ENCODE measurements at regions not wholly inside any gene's neighbourhood (a gene's known extent, or its start where the extent isn't known, plus 50 kb on each side); places are given as distances from the start of the nearest gene placed in this dataset.

DNA sequence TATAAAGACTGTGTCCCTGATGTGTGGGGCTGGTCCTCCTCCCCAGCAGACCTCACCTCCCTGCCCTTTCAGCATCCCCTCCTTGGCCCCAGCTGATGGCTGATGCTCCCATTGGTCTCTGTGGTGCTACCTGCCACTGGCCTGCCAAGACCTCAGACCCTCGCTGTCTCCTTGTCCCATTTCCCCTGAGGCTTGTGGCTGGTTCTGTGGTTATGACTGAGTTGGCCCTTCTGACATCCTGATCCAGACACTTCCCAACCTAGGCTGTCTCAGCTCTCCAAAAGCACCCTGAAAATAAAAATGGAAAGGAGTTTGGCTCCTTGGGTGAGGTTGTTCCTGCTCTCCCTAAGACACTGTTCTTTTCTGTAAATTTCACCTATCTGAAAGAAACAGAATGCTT, 214.2 kb downstream of the RPS24 start:
- Histone ChIP-seq H3K27ac (ENCODE audit: low read depth, low read length) (no peak overlapping the region), H3K36me3 (ENCODE audit: control insufficient read depth, insufficient read depth, low read length) (no peaks in the 10 kb centered on the region), H3K27me3 (ENCODE audit: control insufficient read depth, insufficient read depth, low read length) (no peaks in the 10 kb centered on the region), H3K9ac (ENCODE audit: low read depth, low read length) (no peak overlapping the region), H3K4me3 (ENCODE audit: low read depth, low read length) (no peak overlapping the region), H3K4me1 (ENCODE audit: control insufficient read depth, insufficient read depth, low read length) (no peaks in the 10 kb centered on the region), H3K9me3 (ENCODE audit: control insufficient read depth, insufficient read depth, low read length) (peaks cover 3% of the 10 kb centered on the region; the same call in 1 of the 2 replicates)

DNA sequence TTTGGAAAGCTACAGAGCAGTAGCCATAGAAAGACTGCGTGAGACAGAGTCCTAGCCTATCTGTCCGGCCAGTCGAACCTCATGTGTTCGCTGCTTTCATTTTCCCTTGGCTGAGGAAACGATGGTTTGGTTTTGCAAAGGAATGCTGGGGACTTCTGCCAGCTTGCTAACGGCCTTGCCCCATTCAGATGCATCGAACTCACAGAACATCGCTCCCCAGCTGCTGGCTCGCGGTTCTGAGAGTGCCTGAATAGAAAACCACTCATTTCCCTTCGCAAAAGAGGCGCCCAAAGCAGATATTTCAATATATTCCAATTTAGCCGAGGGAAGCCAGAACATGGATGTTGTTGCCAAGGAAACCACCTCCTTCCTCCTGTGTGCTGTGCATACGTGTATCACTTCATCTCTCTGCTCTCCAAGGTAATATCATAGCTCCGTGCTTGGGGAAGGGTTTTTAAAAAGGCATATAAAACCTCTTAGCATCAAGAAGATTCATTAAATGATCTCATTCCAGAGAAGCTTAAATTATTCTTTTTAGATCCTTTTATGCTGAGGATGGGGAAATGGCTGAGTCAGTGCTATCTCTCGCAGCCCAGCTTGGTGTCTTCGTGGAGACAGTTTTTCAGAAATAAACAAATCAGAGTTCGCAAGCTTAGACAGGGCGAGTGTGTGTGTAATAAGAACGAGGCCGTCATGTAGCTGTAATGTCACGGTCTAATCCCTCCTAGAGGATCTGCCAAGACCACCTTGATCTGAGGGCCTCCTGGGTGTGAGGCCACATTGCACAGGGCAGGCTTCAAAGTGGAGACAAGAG, 215.2 kb downstream of the RPS24 start:
- no peaks in the 10 kb centered on the region for H3K36me3 ChIP-seq (ENCODE audit: control insufficient read depth, insufficient read depth, low read length)
- no peak overlapping the region for H3K9ac ChIP-seq (ENCODE audit: low read depth, low read length)
- H3K4me1 ChIP-seq (ENCODE audit: control insufficient read depth, insufficient read depth, low read length): no peaks in the 10 kb centered on the region
- H3K4me3 ChIP-seq (ENCODE audit: low read depth, low read length): no peak overlapping the region
- H3K27ac ChIP-seq (ENCODE audit: low read depth, low read length): no peak overlapping the region
- H3K27me3 ChIP-seq (ENCODE audit: control insufficient read depth, insufficient read depth, low read length): no peaks in the 10 kb centered on the region
- no peaks in the 10 kb centered on the region for H3K9me3 ChIP-seq (ENCODE audit: control insufficient read depth, insufficient read depth, low read length)

DNA sequence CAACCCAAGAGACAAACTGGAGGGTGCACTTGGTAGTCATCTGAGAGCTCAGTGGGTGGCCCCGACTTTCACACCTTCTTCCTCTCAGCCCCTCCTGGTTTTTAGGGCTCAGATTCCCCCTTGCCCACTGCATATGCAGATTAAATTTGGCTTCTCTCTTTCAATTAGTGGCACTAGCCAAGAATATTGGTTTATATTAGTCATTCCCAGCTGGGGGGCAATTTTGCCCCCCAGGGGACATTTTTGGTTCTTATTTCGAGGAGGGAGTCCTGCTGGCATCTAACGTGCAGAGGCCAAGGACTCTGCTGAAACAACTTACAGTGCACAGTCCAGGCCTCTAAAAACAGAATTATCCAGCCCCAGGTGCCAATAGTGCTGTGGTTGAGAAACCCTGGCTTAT, 216.0 kb downstream of the RPS24 start:
- Histone ChIP-seq H3K4me3 (ENCODE audit: low read depth, low read length) (no peak overlapping the region), H3K9ac (ENCODE audit: low read depth, low read length) (no peak overlapping the region), H3K36me3 (ENCODE audit: control insufficient read depth, insufficient read depth, low read length) (no peaks in the 10 kb centered on the region), H3K27me3 (ENCODE audit: control insufficient read depth, insufficient read depth, low read length) (no peaks in the 10 kb centered on the region), H3K27ac (ENCODE audit: low read depth, low read length) (no peak overlapping the region), H3K4me1 (ENCODE audit: control insufficient read depth, insufficient read depth, low read length) (no peaks in the 10 kb centered on the region), H3K9me3 (ENCODE audit: control insufficient read depth, insufficient read depth, low read length) (no peaks in the 10 kb centered on the region)

DNA sequence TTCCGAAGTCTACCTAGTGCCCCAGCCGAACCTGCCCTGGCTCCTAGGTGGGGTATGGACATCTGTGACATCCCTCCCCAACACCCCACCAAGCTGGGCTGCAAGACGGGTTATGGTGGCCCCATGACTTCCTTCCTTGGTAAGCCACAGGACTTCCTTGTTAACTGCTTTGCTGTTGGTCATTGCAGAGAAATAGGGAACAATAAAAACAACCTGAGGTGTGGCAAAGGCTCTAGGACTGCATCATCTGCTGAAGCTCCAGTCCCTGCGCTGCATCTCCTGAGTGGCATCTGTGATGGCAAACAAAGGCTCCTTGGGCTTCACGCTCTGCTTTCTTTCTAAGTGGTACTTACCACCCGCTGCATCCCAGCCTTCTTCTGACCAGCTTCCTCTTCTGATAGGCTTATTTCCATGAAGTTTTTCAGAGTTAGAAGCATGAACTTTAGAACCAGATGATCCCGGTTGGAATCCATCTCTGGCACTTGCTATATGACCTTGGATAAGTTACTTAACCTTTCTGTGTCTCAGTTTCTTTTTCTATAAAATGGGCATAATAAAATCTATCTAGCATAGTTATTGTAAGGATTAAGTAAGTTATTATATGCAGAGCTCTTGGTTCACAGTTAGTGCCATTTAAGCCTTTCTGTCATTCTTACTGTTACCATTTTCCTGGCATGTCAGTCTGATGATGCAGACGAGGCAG, 216.8 kb downstream of the RPS24 start:
- Histone ChIP-seq H3K9ac (ENCODE audit: low read depth, low read length) (no peak overlapping the region), H3K36me3 (ENCODE audit: control insufficient read depth, insufficient read depth, low read length) (no peaks in the 10 kb centered on the region), H3K4me3 (ENCODE audit: low read depth, low read length) (no peak overlapping the region), H3K9me3 (ENCODE audit: control insufficient read depth, insufficient read depth, low read length) (no peaks in the 10 kb centered on the region), H3K27me3 (ENCODE audit: control insufficient read depth, insufficient read depth, low read length) (no peaks in the 10 kb centered on the region), H3K4me1 (ENCODE audit: control insufficient read depth, insufficient read depth, low read length) (no peaks in the 10 kb centered on the region), H3K27ac (ENCODE audit: low read depth, low read length) (no peak overlapping the region)

DNA sequence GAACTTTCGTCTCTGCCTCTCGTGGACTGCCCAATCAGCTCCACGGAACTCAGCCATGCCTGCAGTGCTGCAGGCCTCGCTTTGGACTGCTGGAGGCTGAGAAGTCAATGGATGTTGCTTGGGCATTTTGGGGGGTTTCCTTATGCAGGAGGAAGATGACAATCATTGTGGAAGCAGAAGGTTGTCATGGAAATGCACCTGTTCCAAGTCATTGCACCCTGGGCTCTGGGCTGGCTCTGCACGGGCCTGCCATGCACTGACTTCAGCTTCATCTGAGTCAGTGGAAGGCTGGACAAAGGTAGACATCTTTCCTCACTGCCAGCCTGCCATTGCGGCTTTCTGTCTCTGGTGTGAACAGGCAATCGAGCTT, 217.3 kb downstream of the RPS24 start:
- Histone ChIP-seq H3K27ac (ENCODE audit: low read depth, low read length) (no peak overlapping the region), H3K4me1 (ENCODE audit: control insufficient read depth, insufficient read depth, low read length) (no peaks in the 10 kb centered on the region), H3K27me3 (ENCODE audit: control insufficient read depth, insufficient read depth, low read length) (no peaks in the 10 kb centered on the region), H3K9ac (ENCODE audit: low read depth, low read length) (no peak overlapping the region), H3K9me3 (ENCODE audit: control insufficient read depth, insufficient read depth, low read length) (no peaks in the 10 kb centered on the region), H3K36me3 (ENCODE audit: control insufficient read depth, insufficient read depth, low read length) (no peaks in the 10 kb centered on the region), H3K4me3 (ENCODE audit: low read depth, low read length) (no peak overlapping the region)

DNA sequence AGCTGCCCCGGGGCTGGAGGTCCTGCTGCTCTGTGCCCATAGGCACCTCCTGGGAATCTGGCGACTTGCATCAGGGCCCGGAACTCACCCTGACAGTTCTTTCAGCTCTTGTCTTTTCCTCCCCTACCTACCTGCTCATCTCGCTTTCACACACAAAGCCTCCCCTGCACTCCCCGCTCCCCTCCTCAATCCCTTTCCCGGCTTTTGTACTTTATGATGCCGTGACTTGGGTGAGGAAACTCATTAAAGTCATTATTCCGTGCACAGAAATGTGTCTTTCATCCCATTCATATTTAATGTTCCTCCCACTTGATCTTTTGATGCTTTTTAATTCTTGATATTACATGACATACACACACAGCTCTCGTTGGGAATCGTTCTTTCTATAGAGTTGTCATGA, 218.6 kb downstream of the RPS24 start:
- Histone ChIP-seq H3K36me3 (ENCODE audit: control insufficient read depth, insufficient read depth, low read length) (no peaks in the 10 kb centered on the region), H3K9me3 (ENCODE audit: control insufficient read depth, insufficient read depth, low read length) (no peaks in the 10 kb centered on the region), H3K4me3 (ENCODE audit: low read depth, low read length) (no peak overlapping the region), H3K4me1 (ENCODE audit: control insufficient read depth, insufficient read depth, low read length) (no peaks in the 10 kb centered on the region), H3K9ac (ENCODE audit: low read depth, low read length) (no peak overlapping the region), H3K27ac (ENCODE audit: low read depth, low read length) (no peak overlapping the region), H3K27me3 (ENCODE audit: control insufficient read depth, insufficient read depth, low read length) (no peaks in the 10 kb centered on the region)

DNA sequence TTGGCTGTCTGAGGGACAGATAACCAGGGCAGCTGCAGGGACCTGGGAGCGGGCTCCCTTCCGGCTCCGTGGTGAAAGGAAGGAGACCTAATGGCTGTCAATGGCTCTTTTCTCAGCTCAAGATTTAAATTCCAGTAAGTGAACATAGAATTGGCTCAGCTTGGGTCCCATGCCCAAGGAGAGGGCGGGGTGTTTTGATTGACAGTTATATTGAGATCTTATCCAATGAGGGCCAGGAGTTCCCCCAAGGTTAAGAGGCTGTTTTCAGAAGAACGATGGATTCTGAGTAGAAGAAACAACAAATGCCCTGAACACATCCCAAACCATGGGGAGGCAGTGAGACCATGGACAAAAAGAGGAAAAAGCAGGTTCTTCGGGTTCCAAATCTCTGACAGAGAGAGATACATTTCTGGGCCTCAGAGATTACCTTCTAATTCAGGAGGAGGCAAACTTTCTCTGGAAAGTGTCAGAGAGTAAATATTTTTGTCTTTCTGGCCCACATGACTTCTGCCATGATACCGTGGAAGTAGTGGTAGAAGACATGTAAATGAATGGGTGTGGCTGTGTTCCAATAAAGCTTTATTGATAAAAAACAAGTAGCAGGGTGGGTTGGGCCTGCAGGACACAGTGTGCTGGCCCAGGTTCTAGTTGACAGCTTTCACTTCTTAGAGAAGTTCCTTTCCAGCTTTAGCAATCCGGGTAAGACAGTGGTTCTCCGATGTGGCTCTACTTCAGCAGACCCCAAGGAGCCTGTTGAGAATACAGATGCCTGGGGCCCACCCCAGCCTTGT, 219.6 kb downstream of the RPS24 start:
- Histone ChIP-seq H3K36me3 (ENCODE audit: control insufficient read depth, insufficient read depth, low read length) (no peaks in the 10 kb centered on the region), H3K9me3 (ENCODE audit: control insufficient read depth, insufficient read depth, low read length) (no peaks in the 10 kb centered on the region), H3K27me3 (ENCODE audit: control insufficient read depth, insufficient read depth, low read length) (no peaks in the 10 kb centered on the region), H3K27ac (ENCODE audit: low read depth, low read length) (no peak overlapping the region), H3K9ac (ENCODE audit: low read depth, low read length) (no peak overlapping the region), H3K4me3 (ENCODE audit: low read depth, low read length) (no peak overlapping the region), H3K4me1 (ENCODE audit: control insufficient read depth, insufficient read depth, low read length) (no peaks in the 10 kb centered on the region)

DNA sequence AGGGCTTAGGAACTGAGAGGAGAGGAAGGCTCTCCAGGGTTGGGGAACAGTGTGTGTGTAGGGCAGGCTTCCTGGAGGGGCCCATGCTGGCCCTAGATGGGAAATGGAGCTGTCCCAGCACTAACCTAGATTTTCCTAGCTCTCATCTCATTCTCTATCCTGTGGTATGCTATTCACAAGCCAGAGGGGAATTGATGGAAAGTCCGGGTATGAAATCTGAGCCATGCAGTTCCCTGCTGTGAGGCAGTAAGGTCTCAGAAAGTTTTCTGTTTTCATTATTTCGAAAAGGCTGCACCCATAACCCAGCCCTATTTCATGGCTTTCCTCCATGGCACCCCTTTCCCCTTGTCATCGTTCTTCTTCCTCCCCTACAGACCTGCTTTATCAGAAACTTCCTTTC, 220.3 kb downstream of the RPS24 start:
- Histone ChIP-seq H3K27me3 (ENCODE audit: control insufficient read depth, insufficient read depth, low read length) (no peaks in the 10 kb centered on the region), H3K9ac (ENCODE audit: low read depth, low read length) (no peak overlapping the region), H3K36me3 (ENCODE audit: control insufficient read depth, insufficient read depth, low read length) (no peaks in the 10 kb centered on the region), H3K9me3 (ENCODE audit: control insufficient read depth, insufficient read depth, low read length) (no peaks in the 10 kb centered on the region), H3K4me1 (ENCODE audit: control insufficient read depth, insufficient read depth, low read length) (no peaks in the 10 kb centered on the region), H3K4me3 (ENCODE audit: low read depth, low read length) (no peak overlapping the region), H3K27ac (ENCODE audit: low read depth, low read length) (no peak overlapping the region)

DNA sequence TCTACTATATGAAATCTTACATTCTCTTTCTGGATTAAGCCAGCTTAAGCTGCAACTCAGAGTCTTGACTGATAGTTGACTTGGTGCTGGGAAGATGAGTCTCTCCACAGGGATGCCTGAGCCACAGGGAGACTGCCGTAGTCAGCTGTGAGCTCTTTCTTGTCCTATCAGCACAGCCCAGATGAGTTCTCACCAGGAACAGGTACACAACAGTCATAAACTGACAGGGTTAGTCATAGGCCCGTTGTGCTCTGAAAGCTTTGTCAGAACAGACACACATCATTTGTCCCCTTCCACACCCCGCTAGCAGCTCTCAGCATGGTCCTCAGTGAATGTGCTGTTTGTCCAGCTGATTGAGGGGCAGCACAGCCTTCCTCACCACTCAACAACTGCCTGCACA, 221.6 kb downstream of the RPS24 start:
- H3K27ac ChIP-seq (ENCODE audit: low read depth, low read length): no peak overlapping the region

DNA sequence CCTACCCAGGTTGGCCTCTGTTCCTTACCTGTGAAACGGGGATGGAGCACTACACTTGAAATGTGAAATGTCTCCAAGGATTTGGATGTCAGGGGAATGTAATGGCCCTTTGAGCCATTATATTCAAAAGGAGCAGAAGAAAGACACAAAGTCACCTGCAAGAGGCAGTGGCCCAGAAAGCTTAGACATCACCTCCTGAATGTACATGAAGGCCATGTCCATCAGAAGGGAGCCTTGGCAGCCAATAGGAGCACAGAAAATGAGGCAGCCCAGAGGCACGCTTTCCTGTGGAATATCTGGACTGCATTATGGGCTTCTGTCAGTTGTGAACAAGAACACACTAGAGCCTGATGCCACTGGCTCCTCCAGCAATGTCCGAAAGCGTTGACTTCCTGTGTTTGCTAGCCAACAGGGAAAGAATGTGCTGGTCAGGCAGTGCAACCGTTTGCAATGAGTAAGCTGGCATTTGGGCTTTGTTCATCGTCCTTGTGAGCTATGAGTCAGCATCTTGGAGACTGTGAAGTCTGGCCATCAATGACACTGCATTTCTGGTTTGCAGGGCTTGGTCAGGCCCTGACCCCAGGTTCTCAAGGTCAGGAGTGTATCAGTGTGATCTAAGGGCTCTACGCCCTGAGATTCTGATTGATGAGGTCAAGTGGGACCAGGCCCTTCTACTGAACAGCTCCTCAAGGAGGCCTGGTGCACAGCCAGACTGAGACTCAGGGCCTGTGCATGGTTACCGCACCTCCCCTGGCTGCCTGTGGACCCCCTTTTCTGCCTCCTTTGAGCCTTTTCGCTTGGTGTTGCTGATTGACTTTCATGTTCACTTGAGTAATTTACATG, 222.4 kb downstream of the RPS24 start:
- Histone ChIP-seq H3K4me1 (ENCODE audit: control insufficient read depth, insufficient read depth, low read length) (no peaks in the 10 kb centered on the region), H3K4me3 (ENCODE audit: low read depth, low read length) (no peak overlapping the region), H3K36me3 (ENCODE audit: control insufficient read depth, insufficient read depth, low read length) (no peaks in the 10 kb centered on the region), H3K9me3 (ENCODE audit: control insufficient read depth, insufficient read depth, low read length) (no peaks in the 10 kb centered on the region), H3K27me3 (ENCODE audit: control insufficient read depth, insufficient read depth, low read length) (no peaks in the 10 kb centered on the region), H3K9ac (ENCODE audit: low read depth, low read length) (no peak overlapping the region), H3K27ac (ENCODE audit: low read depth, low read length) (peak overlapping the region; percentile 46)

More for the DNA sequence above, 221.6 kb downstream of the RPS24 start:
- H3K9me3 ChIP-seq (ENCODE audit: control insufficient read depth, insufficient read depth, low read length): no peaks in the 10 kb centered on the region
- H3K9ac ChIP-seq (ENCODE audit: low read depth, low read length): no peak overlapping the region
- H3K4me3 ChIP-seq (ENCODE audit: low read depth, low read length): no peak overlapping the region
- no peaks in the 10 kb centered on the region for H3K4me1 ChIP-seq (ENCODE audit: control insufficient read depth, insufficient read depth, low read length)
- H3K27me3 ChIP-seq (ENCODE audit: control insufficient read depth, insufficient read depth, low read length): no peaks in the 10 kb centered on the region
- H3K36me3 ChIP-seq (ENCODE audit: control insufficient read depth, insufficient read depth, low read length): no peaks in the 10 kb centered on the region
